Esophagus squamous epithelium (tissue), 5 donors: ENCODE measurements at regions not wholly inside any gene's neighbourhood (a gene's known extent, or its start where the extent isn't known, plus 50 kb on each side); places are given as distances from the start of the nearest gene placed in this dataset.

Experiments
- DNase-seq: peaks from one replicate; lab custom pipeline; 2025; lab: John Stamatoyannopoulos, UW
- H3K27ac ChIP-seq, 4 donors: fragments of 200-600 bp; sonication (generic); one replicate each; pipeline ENCODE4 v1.5.1; 2016 to 2019; ENCODE audit warnings: mild to moderate bottlenecking in 1 of 4
- H3K27me3 ChIP-seq, 4 donors: fragments of 200-600 bp; sonication (generic); 1 replicate in 3 of 4; 2 replicates in 1 of 4; pipeline versions ENCODE4 v1.5.1 to v1.6.0; 2017 to 2021; ENCODE audit warnings: antibody characterized with exemption in 1 of 4
- H3K36me3 ChIP-seq, 3 donors: fragments of 200-600 bp; sonication (generic); one replicate each; pipeline ENCODE4 v1.5.1; 2016 to 2019
- H3K4me1 ChIP-seq, 3 donors: fragments of 200-600 bp; sonication (generic); one replicate each; pipeline ENCODE4 v1.5.1; 2017 to 2019
- H3K4me3 ChIP-seq, 4 donors: fragments of 200-600 bp; sonication (generic); 1 replicate in 3 of 4; 2 replicates in 1 of 4; pipeline ENCODE4 v1.5.1; 2016 to 2019; ENCODE audit warnings: mild to moderate bottlenecking in 2 of 4, moderate library complexity in 1 of 4
- H3K9me3 ChIP-seq, 3 donors: fragments of 200-600 bp; sonication (generic); one replicate each; pipeline ENCODE4 v1.5.1; 2016 to 2019
- CTCF ChIP-seq, 6 experiments: fragments of 450-650 bp in 4 of 6; fragments of 200-600 bp in 2 of 6; sonication (generic) in 2 of 6; IDR thresholded peaks; one replicate each; pipeline ENCODE4 v1.5.1; 2016 to 2019; ENCODE audit warnings: antibody characterized with exemption in 6 of 6, mild to moderate bottlenecking in 4 of 6, moderate library complexity in 4 of 6
- POLR2A ChIP-seq, 4 donors: fragments of 450-650 bp; IDR thresholded peaks; one replicate each; pipeline ENCODE4 v1.6.1; 2017; ENCODE audit warnings: antibody characterized with exemption in 4 of 4, mild to moderate bottlenecking in 4 of 4, moderate library complexity in 3 of 4
- WGBS, 2 donors: methylation state at CpG; one replicate each; pipeline ENCODE4 v1.1.5; 2018; 5-methylcytosine and 5-hydroxymethylcytosine counted together
- intact Hi-C: fragments of 100-400 bp; cut with DNase I; formaldehyde crosslinking; loops from one replicate; pipeline ENCODE4 v1.15.0; 2022
- donor health status: DM: yes; HTN: yes; CAD: no.

DNA sequence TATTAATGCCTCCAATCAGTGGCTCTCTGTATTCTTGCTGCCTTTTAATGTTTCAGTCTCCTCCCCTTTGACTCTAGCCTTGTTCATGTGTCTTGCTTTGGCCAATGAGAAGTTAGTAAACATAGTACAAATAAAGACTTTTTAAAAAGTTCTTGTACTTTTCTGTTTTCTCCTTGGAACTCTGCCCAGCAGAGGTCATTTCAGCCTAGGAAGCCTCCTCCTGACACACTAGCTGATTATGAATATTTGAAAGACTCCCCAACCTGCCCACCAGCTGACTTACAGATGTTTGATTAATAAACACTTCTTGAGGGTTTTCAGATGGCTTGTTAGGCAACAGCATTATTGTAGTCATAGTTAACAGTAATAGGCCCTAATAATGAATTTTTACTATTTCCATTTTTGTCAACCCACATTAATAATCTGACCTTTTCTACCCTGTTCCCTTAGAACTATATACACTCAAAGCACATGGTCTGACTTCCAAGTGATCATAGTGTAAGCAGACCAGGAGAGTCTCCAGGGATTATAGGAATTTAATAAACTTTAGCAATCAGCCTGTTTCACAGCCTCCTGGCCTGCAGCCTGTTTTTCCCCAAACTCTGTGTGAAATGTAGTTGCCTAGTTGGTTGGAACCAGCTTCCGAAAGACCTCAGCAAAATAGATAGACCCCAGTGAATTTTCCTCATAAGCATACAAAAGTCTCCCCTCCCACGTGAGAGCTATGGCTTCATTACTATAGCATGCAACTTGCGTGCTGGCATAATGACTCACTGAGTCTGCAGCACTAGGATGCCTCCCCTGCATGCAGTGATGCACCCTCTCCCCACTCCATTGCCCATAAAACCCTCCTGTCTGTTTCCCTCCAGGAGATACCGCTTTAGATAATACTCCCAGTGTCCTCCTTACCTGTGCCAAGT is 670.7 kb upstream of the ZNF804A start:
- H3K4me3 ChIP-seq = no peak overlapping the region
- DNase-seq = no peak
- H3K27ac ChIP-seq = peak overlapping the region in 1 of 4 donors; percentile 38
- no peaks in the 10 kb centered on the region for H3K4me1 ChIP-seq
- 73 to 76% methylated on average over 4 of the region's 4 CpGs for WGBS, 2 donors
- intact Hi-C loops = no loop called here
- no peaks in the 10 kb centered on the region for H3K27me3 ChIP-seq
- no peaks in the 10 kb centered on the region for H3K36me3 ChIP-seq
- H3K9me3 ChIP-seq = no peaks in the 10 kb centered on the region
- TF ChIP-seq CTCF (IDR thresholded peaks at IDR 0.05) (no peak), POLR2A (IDR thresholded peaks at IDR 0.05) (no peak)

DNA sequence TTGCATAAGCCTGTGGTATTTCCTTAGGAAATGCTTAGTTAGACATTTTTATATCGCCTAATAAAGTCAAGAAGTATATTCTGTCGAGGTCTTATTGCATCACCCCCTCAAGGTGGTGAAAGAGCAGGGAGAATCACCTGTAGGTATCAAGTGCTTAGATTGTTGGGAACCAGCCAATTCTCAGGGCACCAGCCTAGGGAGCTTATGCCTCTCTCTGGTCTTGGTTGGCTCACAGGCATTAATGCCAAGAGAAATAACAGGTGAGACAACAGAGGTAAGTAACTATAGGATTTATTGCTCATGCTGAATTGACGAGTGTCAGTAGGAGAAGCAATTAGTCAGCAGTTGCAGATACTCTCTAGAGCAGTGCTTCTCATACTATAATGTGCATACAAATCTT is 663.3 kb upstream of the ZNF804A start:
- no peaks in the 10 kb centered on the region for H3K27me3 ChIP-seq
- no peak for TF ChIP-seq POLR2A (IDR thresholded peaks at IDR 0.05)
- TF ChIP-seq CTCF (IDR thresholded peaks at IDR 0.05) = no peak
- H3K9me3 ChIP-seq = no peaks in the 10 kb centered on the region
- no peaks in the 10 kb centered on the region for H3K4me1 ChIP-seq
- no peak overlapping the region for H3K27ac ChIP-seq
- WGBS, 2 donors = 42 to 67% methylated on average over 3 of the region's 3 CpGs
- no peak overlapping the region for H3K4me3 ChIP-seq
- H3K36me3 ChIP-seq = no peaks in the 10 kb centered on the region
- intact Hi-C loops = no loop called here
- no peak for DNase-seq

DNA sequence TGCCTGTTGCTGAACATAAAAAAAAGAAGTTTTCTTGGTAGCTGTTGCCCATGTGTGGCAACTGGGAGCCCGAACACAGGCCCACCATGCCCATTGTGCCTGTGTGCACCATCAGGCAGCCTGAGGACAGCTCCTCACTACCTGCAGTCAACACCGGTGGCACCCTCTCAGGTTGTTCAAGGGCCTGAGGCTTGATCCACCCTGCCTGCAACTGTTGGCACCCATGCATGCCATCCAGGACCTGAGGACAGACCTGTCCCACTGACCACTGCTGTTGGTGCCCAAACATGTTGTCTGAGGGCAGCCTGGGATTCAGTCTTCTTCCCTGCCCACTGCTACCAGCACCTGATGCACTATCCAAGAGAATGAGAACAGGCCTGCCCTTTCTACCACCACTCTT is 661.1 kb upstream of the ZNF804A start:
- H3K4me3 ChIP-seq = no peak overlapping the region
- no peak overlapping the region for H3K27ac ChIP-seq
- no peaks in the 10 kb centered on the region for H3K9me3 ChIP-seq
- no peaks in the 10 kb centered on the region for H3K4me1 ChIP-seq
- DNase-seq = no peak
- no peaks in the 10 kb centered on the region for H3K36me3 ChIP-seq
- WGBS, 2 donors = 67 to 81% methylated on average over 1 to 2 of the region's 2 CpGs
- intact Hi-C loops = no loop called here
- H3K27me3 ChIP-seq = no peaks in the 10 kb centered on the region
- TF ChIP-seq POLR2A (IDR thresholded peaks at IDR 0.05) = no peak
- TF ChIP-seq CTCF (IDR thresholded peaks at IDR 0.05) = no peak

GRCh38 chr2:183946193-183946592 is 652.1 kb upstream of the ZNF804A start:
- no peak overlapping the region for H3K27ac ChIP-seq

More at GRCh38 chr2:183946193-183946592, 652.1 kb upstream of the ZNF804A start:
- intact Hi-C loops = no loop called here
- H3K9me3 ChIP-seq = no peaks in the 10 kb centered on the region
- TF ChIP-seq POLR2A (IDR thresholded peaks at IDR 0.05) (no peak), CTCF (IDR thresholded peaks at IDR 0.05) (no peak)
- no peaks in the 10 kb centered on the region for H3K27me3 ChIP-seq
- no peak overlapping the region for H3K4me3 ChIP-seq
- no peak for DNase-seq
- H3K4me1 ChIP-seq = peaks cover 0 to 12% (median 0%) of the 10 kb centered on the region in 3 donors
- H3K36me3 ChIP-seq = no peaks in the 10 kb centered on the region
